Natural killer cell (primary cell): ENCODE measurements at regions not wholly inside any gene's neighbourhood (a gene's known extent, or its start where the extent isn't known, plus 50 kb on each side); places are given as distances from the start of the nearest gene placed in this dataset.
"Not testable (repeated sequence)": the region's sequence is repeated elsewhere in the genome, so short reads cannot be mapped to it uniquely, and the experiment has no call there.

ENCODE experiments used
- ATAC-seq, 3 donors: fragments of 150-1000 bp in 2 of 3; fragments of 200-7000 bp in 1 of 3; cut with Tn5 transposase; 1 replicate in 1 of 3; 2 replicates in 2 of 3; pipeline ENCODE4 v1.10.0; 2021; ENCODE audit warnings: mild to moderate bottlenecking in 2 of 3, moderate library complexity in 2 of 3
- DNase-seq, 2 donors: peaks; one replicate each; pipeline versions ENCODE4 v3.0.0 to v3.0.0-alpha.2; 2013 to 2021; ENCODE audit warnings: mixed read lengths in 1 of 2
- H3K27ac ChIP-seq: one replicate; pipeline ENCODE4 v1.5.1; 2013; ENCODE audit warnings: mild to moderate bottlenecking, low read length
- H3K27me3 ChIP-seq: one replicate; pipeline ENCODE4 v1.6.1; 2013; ENCODE audit warnings: low read length; ENCODE audit not compliant: control insufficient read depth, insufficient read depth
- H3K36me3 ChIP-seq: one replicate; pipeline ENCODE4 v1.6.1; 2013; ENCODE audit warnings: low read length; ENCODE audit not compliant: control insufficient read depth, insufficient read depth
- H3K4me1 ChIP-seq: one replicate; pipeline ENCODE4 v1.6.1; 2013; ENCODE audit warnings: low read length; ENCODE audit not compliant: control insufficient read depth, insufficient read depth
- H3K4me3 ChIP-seq: one replicate; pipeline ENCODE4 v1.5.1; 2013; ENCODE audit warnings: low read length
- H3K9me3 ChIP-seq: one replicate; pipeline ENCODE4 v1.6.1; 2013; ENCODE audit warnings: low read length; ENCODE audit not compliant: control insufficient read depth, insufficient read depth
- H3K27ac Mint-ChIP-seq, 2 donors: one replicate each; pipeline ENCODE4 v1.8.0; 2022; ENCODE audit warnings: mild to moderate bottlenecking in 2 of 2, mixed read lengths in 2 of 2, moderate library complexity in 1 of 2
- H3K27me3 Mint-ChIP-seq, 2 donors: one replicate each; pipeline ENCODE4 v1.8.0; 2022; ENCODE audit warnings: low read depth in 2 of 2, mixed read lengths in 2 of 2
- H3K36me3 Mint-ChIP-seq: one replicate; pipeline ENCODE4 v1.8.0; 2022; ENCODE audit warnings: mixed read lengths
- H3K4me1 Mint-ChIP-seq, 2 donors: one replicate each; pipeline ENCODE4 v1.8.0; 2022; ENCODE audit warnings: mixed read lengths in 2 of 2
- H3K4me3 Mint-ChIP-seq: one replicate; pipeline ENCODE4 v1.8.0; 2022; ENCODE audit warnings: mild to moderate bottlenecking, moderate library complexity, mixed read lengths
- H3K9me3 Mint-ChIP-seq, 2 donors: one replicate each; pipeline ENCODE4 v1.8.0; 2022; ENCODE audit warnings: mixed read lengths in 2 of 2
- WGBS: methylation state at CpG from one replicate; pipeline ENCODE4 v1.1.7; 2013; ENCODE audit warnings: missing lambda C conversion rate; ENCODE audit not compliant: insufficient coverage; 5-methylcytosine and 5-hydroxymethylcytosine counted together
- intact Hi-C: fragments of 100-400 bp; cut with micrococcal nuclease; formaldehyde crosslinking; loops from one replicate; pipeline ENCODE4 v1.14.2; 2022
- TF ChIP-seq, protein P1 (sequence below): fragments of 200-600 bp; IDR thresholded peaks from one replicate; pipeline ENCODE4 v1.8.0; 2022; ENCODE audit warnings: antibody characterized with exemption

- H3K4me3 ChIP-seq, result no peak overlapping the region
- no peak for DNase-seq
- H3K27ac Mint-ChIP-seq, result peak overlapping the region; percentile 94 to 99
- H3K4me1 ChIP-seq, result peaks cover 80% of the 10 kb centered on the region
- H3K9me3 Mint-ChIP-seq, result no peaks in the 10 kb centered on the region
- TF ChIP-seq, protein P1, sequence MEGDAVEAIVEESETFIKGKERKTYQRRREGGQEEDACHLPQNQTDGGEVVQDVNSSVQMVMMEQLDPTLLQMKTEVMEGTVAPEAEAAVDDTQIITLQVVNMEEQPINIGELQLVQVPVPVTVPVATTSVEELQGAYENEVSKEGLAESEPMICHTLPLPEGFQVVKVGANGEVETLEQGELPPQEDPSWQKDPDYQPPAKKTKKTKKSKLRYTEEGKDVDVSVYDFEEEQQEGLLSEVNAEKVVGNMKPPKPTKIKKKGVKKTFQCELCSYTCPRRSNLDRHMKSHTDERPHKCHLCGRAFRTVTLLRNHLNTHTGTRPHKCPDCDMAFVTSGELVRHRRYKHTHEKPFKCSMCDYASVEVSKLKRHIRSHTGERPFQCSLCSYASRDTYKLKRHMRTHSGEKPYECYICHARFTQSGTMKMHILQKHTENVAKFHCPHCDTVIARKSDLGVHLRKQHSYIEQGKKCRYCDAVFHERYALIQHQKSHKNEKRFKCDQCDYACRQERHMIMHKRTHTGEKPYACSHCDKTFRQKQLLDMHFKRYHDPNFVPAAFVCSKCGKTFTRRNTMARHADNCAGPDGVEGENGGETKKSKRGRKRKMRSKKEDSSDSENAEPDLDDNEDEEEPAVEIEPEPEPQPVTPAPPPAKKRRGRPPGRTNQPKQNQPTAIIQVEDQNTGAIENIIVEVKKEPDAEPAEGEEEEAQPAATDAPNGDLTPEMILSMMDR, result no peak
- WGBS, result 92% methylated on average over 13 of the region's 13 CpGs
- no peak overlapping the region for H3K4me3 Mint-ChIP-seq
- intact Hi-C loops, result no loop called here
- peaks cover 86 to 87% of the 10 kb centered on the region in 2 donors for H3K4me1 Mint-ChIP-seq
- no peaks in the 10 kb centered on the region for H3K36me3 Mint-ChIP-seq
- peak overlapping the region; percentile 47 for H3K27ac ChIP-seq
- H3K27me3 Mint-ChIP-seq, result no peaks in the 10 kb centered on the region
- no peaks in the 10 kb centered on the region for H3K27me3 ChIP-seq
- no peak for ATAC-seq
- H3K9me3 ChIP-seq, result no peaks in the 10 kb centered on the region
- H3K36me3 ChIP-seq, result no peaks in the 10 kb centered on the region
Measured at GRCh38 chr2:8333177-8333831, 348.6 kb upstream of the ID2 start.

DNA sequence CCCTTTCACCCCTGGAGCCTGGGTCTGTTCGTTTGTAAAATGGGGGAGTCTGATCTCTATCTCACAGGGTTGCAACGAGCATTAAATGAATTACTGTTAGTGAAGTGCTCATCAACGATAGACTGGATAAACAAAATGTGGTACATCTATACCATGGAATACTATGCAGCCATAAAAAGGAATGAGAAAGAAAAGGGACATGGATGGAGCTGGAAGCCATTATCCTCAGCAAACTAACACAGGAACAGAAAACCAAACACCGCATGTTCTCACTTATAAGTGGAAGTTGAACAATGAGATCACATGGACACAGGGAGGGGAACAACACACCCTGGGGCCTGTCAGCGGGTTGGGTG is 348.0 kb upstream of the ID2 start:
- not testable (repeated sequence) for H3K36me3 ChIP-seq, H3K9me3 ChIP-seq, H3K36me3 Mint-ChIP-seq, DNase-seq, H3K4me3 ChIP-seq, H3K27me3 ChIP-seq, ATAC-seq, H3K27me3 Mint-ChIP-seq, H3K9me3 Mint-ChIP-seq
- Histone ChIP-seq H3K27ac (peak overlapping the region; percentile 80), H3K4me1 (peaks cover 74% of the 10 kb centered on the region)
- Mint-ChIP-seq H3K27ac (peak overlapping the region; percentile 94 to 99), H3K4me1 (peaks cover 80 to 82% of the 10 kb centered on the region in 2 donors), H3K4me3 (peak overlapping the region; percentile 22)
- intact Hi-C loops, result loop anchor here (2.0 kb wide), 1 partner anchor 31 kb away; no protein-coding TSS in a partner anchor
- 87% methylated on average over 4 of the region's 5 CpGs for WGBS

DNA sequence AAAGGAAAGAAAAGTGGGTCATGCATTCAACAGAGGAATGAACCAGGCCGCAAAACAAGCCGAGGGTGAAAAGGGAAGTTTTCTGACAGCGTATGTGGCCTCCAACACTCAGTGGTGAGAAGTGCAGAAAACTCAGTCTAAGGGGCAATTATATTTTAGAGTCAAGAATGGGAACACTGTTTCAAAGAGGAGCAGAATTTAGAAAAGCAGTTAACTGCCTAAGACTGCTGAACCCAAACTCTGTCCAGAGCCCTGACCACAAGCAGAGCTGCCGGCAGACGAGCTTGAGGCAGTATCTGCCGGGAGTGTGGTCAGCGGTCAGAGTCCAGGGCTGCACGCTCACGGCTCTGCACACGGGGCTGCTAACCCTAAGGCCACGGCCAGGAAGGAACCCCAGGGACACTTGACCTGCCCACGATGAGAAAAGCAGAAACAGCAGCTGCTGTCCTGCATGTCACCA is 347.0 kb upstream of the ID2 start:
- DNase-seq, result peak in 1 of 2 donors; percentile 39
- Histone ChIP-seq H3K9me3 (no peaks in the 10 kb centered on the region), H3K4me3 (no peak overlapping the region), H3K27ac (peak overlapping the region; percentile 80), H3K4me1 (peaks cover 64% of the 10 kb centered on the region), H3K36me3 (no peaks in the 10 kb centered on the region), H3K27me3 (no peaks in the 10 kb centered on the region)
- Mint-ChIP-seq H3K36me3 (no peaks in the 10 kb centered on the region), H3K27ac (peak overlapping the region; percentile 87 to 94), H3K4me1 (peaks cover 70 to 71% of the 10 kb centered on the region in 2 donors), H3K27me3 (no peaks in the 10 kb centered on the region), H3K9me3 (no peaks in the 10 kb centered on the region), H3K4me3 (peak overlapping the region; percentile 80)
- peak; percentile 71 to 81 (median 72) for ATAC-seq
- TF ChIP-seq, protein P1, result no peak
- intact Hi-C loops, result loop anchor here (2.0 kb wide), 1 partner anchor 32 kb away; no protein-coding TSS in a partner anchor
- 26% methylated on average over 12 of the region's 12 CpGs for WGBS

DNA sequence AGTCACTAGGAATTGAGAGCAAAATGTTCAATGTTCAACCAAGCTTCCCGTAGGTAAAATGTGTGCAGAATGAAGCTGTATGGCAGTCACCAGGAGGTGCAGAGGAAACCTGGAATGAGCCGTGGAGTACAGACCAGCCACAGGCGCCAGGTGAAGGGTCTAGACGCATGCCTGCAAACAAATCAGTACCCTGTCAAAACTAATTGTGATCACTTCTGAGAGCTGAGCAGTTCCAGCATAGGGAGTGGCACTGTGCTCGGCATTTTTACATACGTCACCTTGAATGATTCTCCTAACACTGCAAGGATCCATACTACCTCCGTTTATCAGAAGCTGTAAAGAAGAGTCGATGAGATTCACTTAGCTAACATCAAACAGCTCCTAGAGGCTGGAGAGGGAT is 346.1 kb upstream of the ID2 start:
- Histone ChIP-seq H3K36me3 (no peaks in the 10 kb centered on the region), H3K4me3 (no peak overlapping the region), H3K4me1 (peaks cover 61% of the 10 kb centered on the region), H3K27ac (peak overlapping the region; percentile 80), H3K27me3 (no peaks in the 10 kb centered on the region), H3K9me3 (no peaks in the 10 kb centered on the region)
- Mint-ChIP-seq H3K36me3 (no peaks in the 10 kb centered on the region), H3K4me3 (peak overlapping the region; percentile 80), H3K9me3 (no peaks in the 10 kb centered on the region), H3K4me1 (peaks cover 65% of the 10 kb centered on the region in 2 donors), H3K27ac (peak overlapping the region; percentile 87 to 94), H3K27me3 (no peaks in the 10 kb centered on the region)
- intact Hi-C loops, result loop anchor here (2.0 kb wide), 1 partner anchor 33 kb away; no protein-coding TSS in a partner anchor
- no peak for ATAC-seq
- WGBS, result 93% methylated on average over 8 of the region's 8 CpGs
- TF ChIP-seq, protein P1, result no peak
- DNase-seq, result no peak
